ENCODE measurements at regions not wholly inside any gene's neighbourhood (a gene's known extent, or its start where the extent isn't known, plus 50 kb on each side); places are given as distances from the start of the nearest gene placed in this dataset.

GRCh38 chr4:164508097-164508496, 245.8 kb upstream of the SMIM31 start:
- DNase-seq (ENCODE audit: low spot score): no peak

DNA sequence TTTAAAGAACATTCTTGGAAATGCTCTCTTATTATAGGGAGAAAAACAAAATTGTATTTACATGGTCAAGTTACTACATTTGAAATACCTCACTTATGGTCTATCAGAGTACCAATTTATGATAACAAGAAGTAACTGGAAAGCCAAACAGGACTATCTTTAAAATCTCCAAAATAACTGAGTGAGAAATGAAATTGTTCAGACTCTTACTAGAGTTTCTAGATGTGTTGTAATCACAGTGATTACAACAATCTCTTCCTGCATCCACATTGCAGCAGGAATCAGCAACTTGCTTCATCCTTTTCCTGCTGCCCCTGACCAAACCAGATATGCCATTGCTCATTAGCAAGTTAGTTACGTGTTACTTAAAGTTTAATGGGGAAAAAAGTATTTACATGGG, 245.2 kb upstream of the SMIM31 start:
- DNase-seq (ENCODE audit: low spot score): no peak

GRCh38 chr4:164509951-164510350, 244.0 kb upstream of the SMIM31 start:
- DNase-seq (ENCODE audit: low spot score): no peak

- no peak for DNase-seq (ENCODE audit: low spot score)
These were observed 241.8 kb upstream of the SMIM31 start for GRCh38 chr4:164512124-164512523.

DNA sequence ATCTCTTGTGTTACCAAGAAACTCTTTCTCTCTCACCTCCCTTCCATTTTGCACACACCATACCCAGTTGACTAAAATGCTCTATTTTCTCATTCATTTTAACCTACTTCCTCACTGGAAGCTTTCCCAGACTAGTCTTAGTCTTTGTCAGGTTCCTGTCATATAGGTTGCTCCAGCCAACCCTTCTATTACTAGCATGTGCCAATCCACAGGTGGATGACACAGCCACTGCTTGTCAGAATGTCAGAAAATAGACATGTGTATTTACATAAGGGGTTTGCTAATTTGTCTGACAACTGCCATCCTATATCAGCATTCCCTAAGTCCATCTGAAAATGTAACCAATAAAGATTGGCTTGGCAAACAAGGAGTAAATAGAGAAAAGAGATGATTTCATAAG, 239.2 kb upstream of the SMIM31 start:
- no peak for DNase-seq (ENCODE audit: low spot score)

GRCh38 chr4:164524789-164525188, 229.1 kb upstream of the SMIM31 start:
- DNase-seq (ENCODE audit: low spot score): no peak

DNA sequence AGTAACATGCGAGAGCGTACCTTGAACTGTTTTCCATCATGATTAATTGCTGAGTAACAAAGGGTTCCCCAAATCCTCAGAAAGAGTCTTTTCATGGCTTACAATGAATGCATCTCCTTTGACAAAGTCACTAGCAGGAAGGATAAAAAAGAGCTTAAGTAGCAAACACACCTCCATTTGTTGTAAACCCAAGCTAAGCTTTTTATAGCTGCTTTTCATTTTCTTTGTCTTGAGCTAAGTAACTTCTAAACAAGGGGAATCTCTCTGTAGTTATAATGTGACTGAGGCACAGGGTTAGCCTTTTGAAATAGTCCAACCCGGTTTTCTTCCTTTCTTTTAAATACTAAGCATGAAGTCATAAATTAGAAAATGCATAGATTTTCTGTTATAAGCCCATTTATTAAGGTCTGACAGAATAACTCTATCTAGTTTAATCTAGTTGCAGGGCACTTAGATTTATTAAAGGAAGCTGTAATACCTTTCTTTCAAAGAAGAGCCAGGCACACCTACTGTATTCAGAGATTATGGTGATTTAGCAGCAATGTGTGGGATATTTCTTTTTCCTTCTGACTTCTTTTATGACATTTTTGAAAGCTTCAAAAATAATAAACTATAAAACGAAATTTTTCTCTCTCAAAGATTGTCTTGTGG, 226.9 kb upstream of the SMIM31 start:
- no peak for DNase-seq (ENCODE audit: low spot score)

DNA sequence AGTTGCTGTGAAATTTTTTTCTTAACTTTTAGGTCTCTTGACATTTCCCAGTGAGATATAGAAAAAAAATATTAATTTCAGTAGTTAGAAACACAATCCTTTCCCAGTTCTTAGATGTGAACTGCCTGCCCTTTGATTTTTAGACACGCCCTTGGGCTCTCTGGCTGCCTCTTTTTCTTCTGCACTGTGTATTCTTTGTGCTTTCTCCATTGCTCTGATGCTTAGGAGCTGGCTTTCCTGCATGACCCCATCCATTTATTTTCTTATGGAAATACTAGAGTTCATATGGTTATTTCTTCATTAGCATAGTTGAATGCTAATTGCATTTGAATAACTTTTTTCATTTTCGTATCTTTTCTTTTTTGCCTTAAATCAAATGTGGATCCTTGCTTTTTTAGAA, 224.9 kb upstream of the SMIM31 start:
- no peak for DNase-seq (ENCODE audit: low spot score)

DNA sequence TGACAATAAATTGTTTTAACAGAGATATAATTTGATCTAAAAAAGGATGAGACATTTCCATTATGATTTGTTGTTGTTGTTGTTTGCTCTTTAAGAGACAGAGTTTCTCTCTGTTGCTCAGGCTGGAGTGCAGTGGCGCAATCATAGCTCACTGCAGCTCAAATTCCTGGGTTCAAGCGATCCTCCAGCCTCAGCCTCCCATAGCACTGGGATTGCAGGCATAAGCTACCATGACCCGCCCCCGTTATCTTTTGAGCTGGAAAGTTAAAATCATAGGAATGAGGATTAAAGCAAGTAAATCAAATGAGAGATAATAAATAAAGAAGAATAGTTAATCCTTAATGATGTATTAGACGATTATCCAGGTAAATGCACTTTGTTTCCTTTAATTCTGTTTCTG, 224.4 kb upstream of the SMIM31 start:
- DNase-seq (ENCODE audit: low spot score): no peak

DNA sequence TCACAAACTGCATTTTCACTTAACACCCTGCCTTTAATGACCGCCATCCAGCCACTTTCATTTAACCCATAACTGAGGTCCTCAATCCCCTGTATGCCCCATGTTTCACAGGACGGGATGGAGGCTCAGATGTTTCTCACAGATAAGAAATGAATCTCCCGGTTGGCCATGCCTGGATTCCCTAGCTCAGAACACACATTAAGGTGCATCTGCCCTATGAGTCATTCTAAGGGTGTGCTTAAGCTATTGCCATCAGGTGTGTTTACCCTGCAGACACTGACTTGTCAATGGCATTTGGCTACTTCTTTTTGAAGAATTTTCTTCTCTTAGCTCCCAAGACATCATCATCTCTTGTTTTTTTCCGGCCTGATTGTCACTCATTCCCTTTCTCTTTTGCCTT, 222.6 kb upstream of the SMIM31 start:
- no peak for DNase-seq (ENCODE audit: low spot score)

GRCh38 chr4:164536814-164537213, 217.1 kb upstream of the SMIM31 start:
- DNase-seq (ENCODE audit: low spot score): peak; percentile 2

DNA sequence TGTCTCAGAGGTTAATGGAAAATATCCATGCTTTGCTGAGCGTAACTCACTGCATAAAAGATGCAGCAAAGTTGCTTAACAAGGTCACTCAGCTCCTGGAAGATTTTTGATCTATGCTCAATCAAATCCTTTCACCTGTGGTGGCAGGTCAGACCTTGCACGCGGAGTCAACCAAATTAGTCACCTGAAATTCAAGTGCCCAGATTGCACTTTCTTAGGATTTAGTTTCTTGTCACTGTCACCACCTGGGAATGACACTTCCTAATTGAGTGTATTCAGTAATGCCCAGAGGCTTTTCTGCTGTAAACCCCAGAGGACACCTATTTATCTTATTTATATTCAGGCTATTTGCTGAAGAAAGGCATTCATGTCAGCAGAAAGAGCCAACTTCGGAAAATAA, 215.8 kb upstream of the SMIM31 start:
- DNase-seq (ENCODE audit: low spot score): no peak

GRCh38 chr4:164540987-164541386, 212.9 kb upstream of the SMIM31 start:
- no peak for DNase-seq (ENCODE audit: low spot score)

DNA sequence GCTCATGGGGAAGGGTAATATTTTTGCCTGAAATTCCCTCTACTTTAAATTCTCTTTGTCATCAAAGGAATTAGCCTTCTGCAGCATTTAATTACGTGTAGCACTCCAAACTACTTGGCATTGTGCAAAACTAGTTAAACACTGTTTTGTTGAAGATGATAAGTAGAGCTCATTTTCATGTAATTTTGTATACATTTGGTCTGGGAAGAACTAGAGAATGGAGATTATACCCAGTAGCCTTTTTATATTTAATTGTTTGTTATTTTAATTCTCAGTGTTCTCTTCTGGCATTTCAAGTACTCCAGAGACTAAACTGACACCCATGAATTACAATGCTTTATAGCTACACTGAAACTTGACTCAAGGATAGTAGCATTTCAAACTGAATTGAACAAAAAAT, 211.5 kb upstream of the SMIM31 start:
- DNase-seq (ENCODE audit: low spot score): no peak

- DNase-seq (ENCODE audit: low spot score): no peak
These were observed 202.8 kb upstream of the SMIM31 start for GRCh38 chr4:164550989-164551712.

GRCh38 chr4:164551713-164552040, 202.3 kb upstream of the SMIM31 start:
- no peak for DNase-seq (ENCODE audit: low spot score)

- no peak for DNase-seq (ENCODE audit: low spot score)
These were observed 182.1 kb upstream of the SMIM31 start for GRCh38 chr4:164571593-164572390.

- DNase-seq (ENCODE audit: low spot score): no peak
These were observed 181.1 kb upstream of the SMIM31 start for GRCh38 chr4:164572877-164573279.

DNA sequence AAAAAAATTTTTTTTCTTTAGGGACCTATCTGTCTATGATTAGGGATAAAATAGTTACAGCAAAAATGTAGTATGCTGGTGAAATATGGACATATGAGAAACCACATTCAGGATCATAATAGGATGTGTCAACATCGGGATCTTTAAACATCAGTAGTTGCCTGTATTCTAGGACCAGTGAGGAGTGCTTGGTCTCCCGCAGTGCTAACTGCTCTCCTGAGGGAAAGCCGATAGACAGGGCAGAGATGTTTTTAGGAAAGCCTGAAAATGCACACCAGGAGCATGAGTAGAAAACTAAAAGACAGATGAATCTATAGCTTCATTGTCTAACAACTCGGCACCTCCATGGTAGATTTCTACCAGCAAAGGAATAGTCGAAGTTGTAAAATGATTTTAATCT, 178.1 kb upstream of the SMIM31 start:
- no peak for DNase-seq (ENCODE audit: low spot score)

- no peak for DNase-seq (ENCODE audit: low spot score)
These were observed 174.5 kb upstream of the SMIM31 start for GRCh38 chr4:164579270-164579942.

GRCh38 chr4:164591666-164592065, 162.3 kb upstream of the SMIM31 start:
- DNase-seq (ENCODE audit: low spot score): no peak

GRCh38 chr4:164595751-164596150, 158.2 kb upstream of the SMIM31 start:
- DNase-seq (ENCODE audit: low spot score): no peak

All from AG08396 (cell line).